ENCODE measurements at regions not wholly inside any gene's neighbourhood (a gene's known extent, or its start where the extent isn't known, plus 50 kb on each side); places are given as distances from the start of the nearest gene placed in this dataset.

- Histone ChIP-seq H3F3A (replicated peaks; ENCODE audit: low read depth) (no peaks in the 10 kb centered on the region), H2AFZ (no peak overlapping the region; the same call in 1 of the 2 replicates), H3K4me3 (no peak overlapping the region), H3K27me3 (ENCODE audit: insufficient read depth) (no peaks in the 10 kb centered on the region), H3K36me3 (ENCODE audit: insufficient read depth) (no peaks in the 10 kb centered on the region), H3K4me1 (ENCODE audit: insufficient read depth) (no peaks in the 10 kb centered on the region), H3K4me2 (no peak overlapping the region), H3K79me2 (replicated peaks; ENCODE audit: insufficient read depth) (no peaks in the 10 kb centered on the region), H3K9me2 (ENCODE audit: insufficient read depth) (peaks cover 3% of the 10 kb centered on the region; the same call in 1 of the 2 replicates), H3K27ac (ENCODE audit: low read depth) (no peak overlapping the region), H4K20me1 (replicated peaks; ENCODE audit: insufficient read depth) (no peaks in the 10 kb centered on the region)
- Mint-ChIP-seq H3K27ac (no peak overlapping the region), H3K9me3 (no peaks in the 10 kb centered on the region), H3K36me3 (ENCODE audit: low read depth) (no peaks in the 10 kb centered on the region; the same call in 2 of the 3 replicates), H3K4me1 (peaks cover 6% of the 10 kb centered on the region; the same call in 2 of the 3 replicates), H3K27me3 (ENCODE audit: insufficient read depth, low read depth, poor library complexity) (peaks cover 2% of the 10 kb centered on the region), H3K4me3 (no peak overlapping the region)
- DNase-seq (ENCODE audit: low spot score): no peak
- TF ChIP-seq STAT1 (IDR thresholded peaks at IDR 0.05; ENCODE audit: unreplicated experiment): no peak
- TF ChIP-seq, protein P1, sequence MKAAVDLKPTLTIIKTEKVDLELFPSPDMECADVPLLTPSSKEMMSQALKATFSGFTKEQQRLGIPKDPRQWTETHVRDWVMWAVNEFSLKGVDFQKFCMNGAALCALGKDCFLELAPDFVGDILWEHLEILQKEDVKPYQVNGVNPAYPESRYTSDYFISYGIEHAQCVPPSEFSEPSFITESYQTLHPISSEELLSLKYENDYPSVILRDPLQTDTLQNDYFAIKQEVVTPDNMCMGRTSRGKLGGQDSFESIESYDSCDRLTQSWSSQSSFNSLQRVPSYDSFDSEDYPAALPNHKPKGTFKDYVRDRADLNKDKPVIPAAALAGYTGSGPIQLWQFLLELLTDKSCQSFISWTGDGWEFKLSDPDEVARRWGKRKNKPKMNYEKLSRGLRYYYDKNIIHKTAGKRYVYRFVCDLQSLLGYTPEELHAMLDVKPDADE (IDR thresholded peaks at IDR 0.05): no peak
- TF ChIP-seq EZH2phosphoT487 (IDR thresholded peaks at IDR 0.05; ENCODE audit: unreplicated experiment): no peak
- no peak for TF ChIP-seq ZNF331 (CRISPR knock-in tag; IDR thresholded peaks at IDR 0.05; ENCODE audit: low read depth)
- no peak for TF ChIP-seq POLR2AphosphoS5 (IDR thresholded peaks at IDR 0.05; ENCODE audit: low read depth)
- no peak for TF ChIP-seq JUNB (IDR thresholded peaks at IDR 0.05; ENCODE audit: unreplicated experiment)
- TF ChIP-seq, protein P2, sequence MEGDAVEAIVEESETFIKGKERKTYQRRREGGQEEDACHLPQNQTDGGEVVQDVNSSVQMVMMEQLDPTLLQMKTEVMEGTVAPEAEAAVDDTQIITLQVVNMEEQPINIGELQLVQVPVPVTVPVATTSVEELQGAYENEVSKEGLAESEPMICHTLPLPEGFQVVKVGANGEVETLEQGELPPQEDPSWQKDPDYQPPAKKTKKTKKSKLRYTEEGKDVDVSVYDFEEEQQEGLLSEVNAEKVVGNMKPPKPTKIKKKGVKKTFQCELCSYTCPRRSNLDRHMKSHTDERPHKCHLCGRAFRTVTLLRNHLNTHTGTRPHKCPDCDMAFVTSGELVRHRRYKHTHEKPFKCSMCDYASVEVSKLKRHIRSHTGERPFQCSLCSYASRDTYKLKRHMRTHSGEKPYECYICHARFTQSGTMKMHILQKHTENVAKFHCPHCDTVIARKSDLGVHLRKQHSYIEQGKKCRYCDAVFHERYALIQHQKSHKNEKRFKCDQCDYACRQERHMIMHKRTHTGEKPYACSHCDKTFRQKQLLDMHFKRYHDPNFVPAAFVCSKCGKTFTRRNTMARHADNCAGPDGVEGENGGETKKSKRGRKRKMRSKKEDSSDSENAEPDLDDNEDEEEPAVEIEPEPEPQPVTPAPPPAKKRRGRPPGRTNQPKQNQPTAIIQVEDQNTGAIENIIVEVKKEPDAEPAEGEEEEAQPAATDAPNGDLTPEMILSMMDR (conservative IDR thresholded peaks at IDR 0.05; ENCODE audit: low read depth in 2 of 2): no peak
- TF ChIP-seq, protein P3, sequence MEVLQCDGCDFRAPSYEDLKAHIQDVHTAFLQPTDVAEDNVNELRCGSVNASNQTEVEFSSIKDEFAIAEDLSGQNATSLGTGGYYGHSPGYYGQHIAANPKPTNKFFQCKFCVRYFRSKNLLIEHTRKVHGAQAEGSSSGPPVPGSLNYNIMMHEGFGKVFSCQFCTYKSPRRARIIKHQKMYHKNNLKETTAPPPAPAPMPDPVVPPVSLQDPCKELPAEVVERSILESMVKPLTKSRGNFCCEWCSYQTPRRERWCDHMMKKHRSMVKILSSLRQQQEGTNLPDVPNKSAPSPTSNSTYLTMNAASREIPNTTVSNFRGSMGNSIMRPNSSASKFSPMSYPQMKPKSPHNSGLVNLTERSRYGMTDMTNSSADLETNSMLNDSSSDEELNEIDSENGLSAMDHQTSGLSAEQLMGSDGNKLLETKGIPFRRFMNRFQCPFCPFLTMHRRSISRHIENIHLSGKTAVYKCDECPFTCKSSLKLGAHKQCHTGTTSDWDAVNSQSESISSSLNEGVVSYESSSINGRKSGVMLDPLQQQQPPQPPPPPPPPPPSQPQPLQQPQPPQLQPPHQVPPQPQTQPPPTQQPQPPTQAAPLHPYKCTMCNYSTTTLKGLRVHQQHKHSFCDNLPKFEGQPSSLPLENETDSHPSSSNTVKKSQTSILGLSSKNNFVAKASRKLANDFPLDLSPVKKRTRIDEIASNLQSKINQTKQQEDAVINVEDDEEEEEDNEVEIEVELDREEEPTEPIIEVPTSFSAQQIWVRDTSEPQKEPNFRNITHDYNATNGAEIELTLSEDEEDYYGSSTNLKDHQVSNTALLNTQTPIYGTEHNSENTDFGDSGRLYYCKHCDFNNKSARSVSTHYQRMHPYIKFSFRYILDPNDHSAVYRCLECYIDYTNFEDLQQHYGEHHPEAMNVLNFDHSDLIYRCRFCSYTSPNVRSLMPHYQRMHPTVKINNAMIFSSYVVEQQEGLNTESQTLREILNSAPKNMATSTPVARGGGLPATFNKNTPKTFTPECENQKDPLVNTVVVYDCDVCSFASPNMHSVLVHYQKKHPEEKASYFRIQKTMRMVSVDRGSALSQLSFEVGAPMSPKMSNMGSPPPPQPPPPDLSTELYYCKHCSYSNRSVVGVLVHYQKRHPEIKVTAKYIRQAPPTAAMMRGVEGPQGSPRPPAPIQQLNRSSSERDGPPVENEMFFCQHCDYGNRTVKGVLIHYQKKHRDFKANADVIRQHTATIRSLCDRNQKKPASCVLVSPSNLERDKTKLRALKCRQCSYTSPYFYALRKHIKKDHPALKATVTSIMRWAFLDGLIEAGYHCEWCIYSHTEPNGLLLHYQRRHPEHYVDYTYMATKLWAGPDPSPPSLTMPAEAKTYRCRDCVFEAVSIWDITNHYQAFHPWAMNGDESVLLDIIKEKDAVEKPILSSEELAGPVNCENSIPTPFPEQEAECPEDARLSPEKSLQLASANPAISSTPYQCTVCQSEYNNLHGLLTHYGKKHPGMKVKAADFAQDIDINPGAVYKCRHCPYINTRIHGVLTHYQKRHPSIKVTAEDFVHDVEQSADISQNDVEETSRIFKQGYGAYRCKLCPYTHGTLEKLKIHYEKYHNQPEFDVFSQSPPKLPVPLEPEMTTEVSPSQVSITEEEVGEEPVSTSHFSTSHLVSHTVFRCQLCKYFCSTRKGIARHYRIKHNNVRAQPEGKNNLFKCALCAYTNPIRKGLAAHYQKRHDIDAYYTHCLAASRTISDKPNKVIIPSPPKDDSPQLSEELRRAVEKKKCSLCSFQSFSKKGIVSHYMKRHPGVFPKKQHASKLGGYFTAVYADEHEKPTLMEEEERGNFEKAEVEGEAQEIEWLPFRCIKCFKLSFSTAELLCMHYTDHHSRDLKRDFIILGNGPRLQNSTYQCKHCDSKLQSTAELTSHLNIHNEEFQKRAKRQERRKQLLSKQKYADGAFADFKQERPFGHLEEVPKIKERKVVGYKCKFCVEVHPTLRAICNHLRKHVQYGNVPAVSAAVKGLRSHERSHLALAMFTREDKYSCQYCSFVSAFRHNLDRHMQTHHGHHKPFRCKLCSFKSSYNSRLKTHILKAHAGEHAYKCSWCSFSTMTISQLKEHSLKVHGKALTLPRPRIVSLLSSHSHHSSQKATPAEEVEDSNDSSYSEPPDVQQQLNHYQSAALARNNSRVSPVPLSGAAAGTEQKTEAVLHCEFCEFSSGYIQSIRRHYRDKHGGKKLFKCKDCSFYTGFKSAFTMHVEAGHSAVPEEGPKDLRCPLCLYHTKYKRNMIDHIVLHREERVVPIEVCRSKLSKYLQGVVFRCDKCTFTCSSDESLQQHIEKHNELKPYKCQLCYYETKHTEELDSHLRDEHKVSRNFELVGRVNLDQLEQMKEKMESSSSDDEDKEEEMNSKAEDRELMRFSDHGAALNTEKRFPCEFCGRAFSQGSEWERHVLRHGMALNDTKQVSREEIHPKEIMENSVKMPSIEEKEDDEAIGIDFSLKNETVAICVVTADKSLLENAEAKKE (CRISPR knock-in tag; IDR thresholded peaks at IDR 0.05): no peak
- TF ChIP-seq EZH2 (IDR thresholded peaks at IDR 0.05; ENCODE audit: low read depth, unreplicated experiment): no peak
- TF ChIP-seq CREB1 (CRISPR knock-in tag; IDR thresholded peaks at IDR 0.05; ENCODE audit: low read depth): no peak
- TF ChIP-seq NANOG (IDR thresholded peaks at IDR 0.05; ENCODE audit: borderline replicate concordance): no peak
- TF ChIP-seq, protein P4, sequence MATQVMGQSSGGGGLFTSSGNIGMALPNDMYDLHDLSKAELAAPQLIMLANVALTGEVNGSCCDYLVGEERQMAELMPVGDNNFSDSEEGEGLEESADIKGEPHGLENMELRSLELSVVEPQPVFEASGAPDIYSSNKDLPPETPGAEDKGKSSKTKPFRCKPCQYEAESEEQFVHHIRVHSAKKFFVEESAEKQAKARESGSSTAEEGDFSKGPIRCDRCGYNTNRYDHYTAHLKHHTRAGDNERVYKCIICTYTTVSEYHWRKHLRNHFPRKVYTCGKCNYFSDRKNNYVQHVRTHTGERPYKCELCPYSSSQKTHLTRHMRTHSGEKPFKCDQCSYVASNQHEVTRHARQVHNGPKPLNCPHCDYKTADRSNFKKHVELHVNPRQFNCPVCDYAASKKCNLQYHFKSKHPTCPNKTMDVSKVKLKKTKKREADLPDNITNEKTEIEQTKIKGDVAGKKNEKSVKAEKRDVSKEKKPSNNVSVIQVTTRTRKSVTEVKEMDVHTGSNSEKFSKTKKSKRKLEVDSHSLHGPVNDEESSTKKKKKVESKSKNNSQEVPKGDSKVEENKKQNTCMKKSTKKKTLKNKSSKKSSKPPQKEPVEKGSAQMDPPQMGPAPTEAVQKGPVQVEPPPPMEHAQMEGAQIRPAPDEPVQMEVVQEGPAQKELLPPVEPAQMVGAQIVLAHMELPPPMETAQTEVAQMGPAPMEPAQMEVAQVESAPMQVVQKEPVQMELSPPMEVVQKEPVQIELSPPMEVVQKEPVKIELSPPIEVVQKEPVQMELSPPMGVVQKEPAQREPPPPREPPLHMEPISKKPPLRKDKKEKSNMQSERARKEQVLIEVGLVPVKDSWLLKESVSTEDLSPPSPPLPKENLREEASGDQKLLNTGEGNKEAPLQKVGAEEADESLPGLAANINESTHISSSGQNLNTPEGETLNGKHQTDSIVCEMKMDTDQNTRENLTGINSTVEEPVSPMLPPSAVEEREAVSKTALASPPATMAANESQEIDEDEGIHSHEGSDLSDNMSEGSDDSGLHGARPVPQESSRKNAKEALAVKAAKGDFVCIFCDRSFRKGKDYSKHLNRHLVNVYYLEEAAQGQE (IDR thresholded peaks at IDR 0.05; ENCODE audit: unreplicated experiment): no peak
- TF ChIP-seq ZNF114 (CRISPR knock-in tag; IDR thresholded peaks at IDR 0.05): no peak
- ATAC-seq: no peak
Measured at GRCh38 chr1:208919371-208919770, 664.1 kb upstream of the CAMK1G start.

Measured in GM23338 (cell line).